H9 (cell line): ENCODE measurements at regions not wholly inside any gene's neighbourhood (a gene's known extent, or its start where the extent isn't known, plus 50 kb on each side); places are given as distances from the start of the nearest gene placed in this dataset.

Experiments used
- DNase-seq: peaks from one replicate; pipeline ENCODE4 v3.0.0-alpha.2; 2017
- H2AFZ ChIP-seq: one replicate; pipeline ENCODE4 v1.6.1; 2013; ENCODE audit warnings: mild to moderate bottlenecking, low read length, control low read depth, moderate library complexity
- H2AK5ac ChIP-seq: 2 replicates; pipeline ENCODE4 v1.6.1; 2013; ENCODE audit warnings: low read length, control low read depth, mixed read lengths; ENCODE audit not compliant: insufficient read length
- H2BK120ac ChIP-seq: one replicate; pipeline ENCODE4 v1.6.1; 2013; ENCODE audit warnings: low read depth, mild to moderate bottlenecking, low read length, control low read depth, inconsistent platforms; ENCODE audit not compliant: poor library complexity, severe bottlenecking
- H2BK12ac ChIP-seq: 2 replicates; pipeline ENCODE4 v1.6.1; 2013; ENCODE audit warnings: low read length, control low read depth, mixed read lengths, low read depth; ENCODE audit not compliant: insufficient read length
- H2BK15ac ChIP-seq: 2 replicates; pipeline ENCODE4 v1.6.1; 2013; ENCODE audit warnings: low read depth, low read length, control low read depth
- H2BK20ac ChIP-seq: one replicate; pipeline ENCODE4 v1.6.1; 2013; ENCODE audit warnings: low read depth, mild to moderate bottlenecking, low read length, control low read depth, inconsistent platforms; ENCODE audit not compliant: poor library complexity, severe bottlenecking
- H2BK5ac ChIP-seq: 2 replicates; pipeline ENCODE4 v1.6.1; 2013; ENCODE audit warnings: low read length, control low read depth, mixed read lengths; ENCODE audit not compliant: insufficient read length
- H3K14ac ChIP-seq: 2 replicates; pipeline ENCODE4 v1.6.1; 2013; ENCODE audit warnings: low read length, control low read depth; ENCODE audit not compliant: insufficient read depth
- H3K18ac ChIP-seq: 2 replicates; pipeline ENCODE4 v1.6.1; 2013; ENCODE audit warnings: low read depth, mild to moderate bottlenecking, mixed read lengths, low read length, control low read depth; ENCODE audit not compliant: insufficient read length
- H3K23ac ChIP-seq: 2 replicates; pipeline ENCODE4 v1.6.1; 2013; ENCODE audit warnings: low read length, control low read depth, mixed read lengths, low read depth; ENCODE audit not compliant: insufficient read length
- H3K23me2 ChIP-seq: 2 replicates; pipeline ENCODE4 v1.6.1; 2013; ENCODE audit warnings: low read depth, mild to moderate bottlenecking, mixed read lengths, low read length, control low read depth; ENCODE audit not compliant: insufficient read length, poor library complexity, severe bottlenecking
- H3K27ac ChIP-seq: 2 replicates; pipeline ENCODE4 v1.5.1; 2013; ENCODE audit warnings: low read length, control low read depth, mixed read lengths, low read depth; ENCODE audit not compliant: insufficient read length
- H3K27me3 ChIP-seq: 2 replicates; pipeline ENCODE4 v1.6.1; 2013; ENCODE audit warnings: low read length, control low read depth, inconsistent platforms; ENCODE audit not compliant: insufficient read depth
- H3K4ac ChIP-seq: 2 replicates; pipeline ENCODE4 v1.6.1; 2013; ENCODE audit warnings: low read depth, mild to moderate bottlenecking, control low read depth, inconsistent platforms, low read length, moderate library complexity
- H3K4me1 ChIP-seq: 2 replicates; pipeline ENCODE4 v1.6.1; 2013; ENCODE audit warnings: low read length, control low read depth, inconsistent platforms; ENCODE audit not compliant: insufficient read depth
- H3K4me2 ChIP-seq: 2 replicates; pipeline ENCODE4 v1.6.1; 2013; ENCODE audit warnings: low read length, control low read depth, mixed read lengths; ENCODE audit not compliant: insufficient read length, insufficient read depth
- H3K56ac ChIP-seq: 2 replicates; pipeline ENCODE4 v1.6.1; 2013; ENCODE audit warnings: low read depth, mild to moderate bottlenecking, mixed read lengths, low read length, control low read depth; ENCODE audit not compliant: insufficient read length
- H3K79me1 ChIP-seq: 2 replicates; pipeline ENCODE4 v1.6.1; 2013; ENCODE audit warnings: low read depth, mild to moderate bottlenecking, moderate library complexity, low read length, control low read depth, inconsistent platforms; ENCODE audit not compliant: insufficient read depth, poor library complexity, severe bottlenecking
- H3K79me2 ChIP-seq: 2 replicates; pipeline ENCODE4 v1.6.1; 2013; ENCODE audit warnings: low read length, control low read depth, inconsistent platforms; ENCODE audit not compliant: insufficient read depth
- H3K9ac ChIP-seq: 2 replicates; pipeline ENCODE4 v1.6.1; 2013; ENCODE audit warnings: low read length, control low read depth, mixed read lengths; ENCODE audit not compliant: insufficient read length; ENCODE audit errors: extremely low read depth
- H3K9me3 ChIP-seq: one replicate; pipeline ENCODE4 v1.6.1; 2013; ENCODE audit warnings: low read depth, low read length, inconsistent platforms; ENCODE audit not compliant: control insufficient read depth
- H3T11ph ChIP-seq: one replicate; pipeline ENCODE4 v1.6.1; 2013; ENCODE audit warnings: mild to moderate bottlenecking, low read length, control low read depth, inconsistent platforms
- H4K20me1 ChIP-seq: one replicate; pipeline ENCODE4 v1.6.1; 2013; ENCODE audit not compliant: control insufficient read depth, insufficient read length, insufficient read depth
- H4K5ac ChIP-seq: 2 replicates; pipeline ENCODE4 v1.6.1; 2013; ENCODE audit warnings: low read depth, mild to moderate bottlenecking, mixed read lengths, low read length, control low read depth; ENCODE audit not compliant: insufficient read length
- H4K8ac ChIP-seq: replicated peaks from 2 replicates; pipeline ENCODE4 v1.6.1; 2013; ENCODE audit warnings: low read length, control low read depth, mixed read lengths, low read depth; ENCODE audit not compliant: insufficient read length
- H4K91ac ChIP-seq: 2 replicates; pipeline ENCODE4 v1.6.1; 2013; ENCODE audit warnings: low read depth, mild to moderate bottlenecking, moderate library complexity, mixed read lengths, low read length, control low read depth; ENCODE audit not compliant: insufficient read length
- H3K27ac Mint-ChIP-seq, 3 experiments: 2 replicates in 2 of 3; 3 replicates in 1 of 3; pipeline ENCODE4 v1.8.0; 2020 to 2021; ENCODE audit warnings: mixed read lengths in 3 of 3, mild to moderate bottlenecking in 1 of 3, moderate library complexity in 1 of 3
- H3K27me3 Mint-ChIP-seq: 2 replicates; pipeline ENCODE4 v1.8.0; 2021; ENCODE audit warnings: low read depth, mild to moderate bottlenecking, moderate library complexity, mixed read lengths
- H3K36me3 Mint-ChIP-seq, 3 experiments: 2 replicates in 2 of 3; 3 replicates in 1 of 3; pipeline ENCODE4 v1.8.0; 2020 to 2021; ENCODE audit warnings: low read depth in 3 of 3, mixed read lengths in 3 of 3; ENCODE audit not compliant: insufficient read depth in 1 of 3
- H3K4me1 Mint-ChIP-seq, 2 experiments: 2 replicates each; pipeline ENCODE4 v1.8.0; 2020; ENCODE audit warnings: mixed read lengths in 2 of 2
- H3K4me3 Mint-ChIP-seq, 2 experiments: 2 replicates in 1 of 2; 3 replicates in 1 of 2; pipeline ENCODE4 v1.8.0; 2020 to 2021; ENCODE audit warnings: mild to moderate bottlenecking in 2 of 2, mixed read lengths in 2 of 2, moderate library complexity in 1 of 2
- H3K9me3 Mint-ChIP-seq, 2 experiments: 2 replicates in 1 of 2; 3 replicates in 1 of 2; pipeline ENCODE4 v1.8.0; 2020; ENCODE audit warnings: mild to moderate bottlenecking in 2 of 2, mixed read lengths in 2 of 2, moderate library complexity in 1 of 2
- CTCF ChIP-seq: fragments of 200-600 bp; sonication (generic); conservative IDR thresholded peaks from 3 replicates; pipeline ENCODE4 v1.8.0; 2021; ENCODE audit warnings: antibody characterized with exemption, mild to moderate bottlenecking
- WGBS: extraction: QIAGEN DNeasy Blood & Tissue Kit; methylation state at CpG from one replicate; pipeline ENCODE4 v1.1.7; 2013; ENCODE audit warnings: missing lambda C conversion rate, low lambda C conversion rate, mixed read lengths; ENCODE audit not compliant: insufficient read length; ENCODE audit errors: extremely low coverage; 5-methylcytosine and 5-hydroxymethylcytosine counted together

- no peak overlapping the region for H2BK15ac ChIP-seq
- H3K27ac ChIP-seq: no peak overlapping the region
- no peak overlapping the region for H2BK120ac ChIP-seq
- H4K5ac ChIP-seq: no peak overlapping the region
- no peak overlapping the region for H2AK5ac ChIP-seq
- no peak overlapping the region for H2AFZ ChIP-seq
- H2BK12ac ChIP-seq: no peak overlapping the region
- H3K4ac ChIP-seq: no peak overlapping the region
- WGBS: no CpG with 5 or more reads among the region's 8 CpGs
- peaks cover 3% of the 10 kb centered on the region; the same call in 1 of the 2 replicates for H3K27me3 Mint-ChIP-seq
- H3K4me3 Mint-ChIP-seq: no peak overlapping the region
- H3K9me3 ChIP-seq: no peaks in the 10 kb centered on the region
- H3K79me2 ChIP-seq: no peaks in the 10 kb centered on the region
- no peak for DNase-seq
- TF ChIP-seq CTCF: no peak
- no peak overlapping the region for H2BK20ac ChIP-seq
- peaks cover 8% of the 10 kb centered on the region in 2 experiments for H3K4me1 Mint-ChIP-seq
- H3K4me1 ChIP-seq: no peaks in the 10 kb centered on the region
- no peak overlapping the region for H4K91ac ChIP-seq
- no peaks in the 10 kb centered on the region for H3K36me3 Mint-ChIP-seq
- H4K8ac ChIP-seq: no peak overlapping the region
- no peaks in the 10 kb centered on the region for H3K23me2 ChIP-seq
- H3T11ph ChIP-seq: no peak overlapping the region
- no peaks in the 10 kb centered on the region for H4K20me1 ChIP-seq
- H3K4me2 ChIP-seq: no peak overlapping the region
- H3K14ac ChIP-seq: no peak overlapping the region
- H3K18ac ChIP-seq: no peak overlapping the region
- no peaks in the 10 kb centered on the region for H3K79me1 ChIP-seq
- no peak overlapping the region; a peak in 1 of 7 replicates for H3K27ac Mint-ChIP-seq
- H3K56ac ChIP-seq: no peak overlapping the region
- H2BK5ac ChIP-seq: no peak overlapping the region
- H3K9ac ChIP-seq: no peak overlapping the region
- no peaks in the 10 kb centered on the region for H3K9me3 Mint-ChIP-seq
- H3K27me3 ChIP-seq: no peaks in the 10 kb centered on the region
- H3K23ac ChIP-seq: no peak overlapping the region
Measured at GRCh38 chr5:135706474-135706873, 127.7 kb upstream of the CXCL14 start.
